WTC11 (cell line): ENCODE measurements at regions not wholly inside any gene's neighbourhood (a gene's known extent, or its start where the extent isn't known, plus 50 kb on each side); places are given as distances from the start of the nearest gene placed in this dataset.

Source experiments
- ATF2 ChIP-seq: sonication (generic); formaldehyde crosslinking; IDR thresholded peaks from 2 replicates; pipeline ENCODE4 v1.8.1; 2022; ENCODE audit warnings: low read depth, missing genetic modification reagents, borderline replicate concordance
- ESRRA ChIP-seq: sonication (generic); formaldehyde crosslinking; IDR thresholded peaks from 2 replicates; pipeline ENCODE4 v1.8.1; 2022; ENCODE audit warnings: mild to moderate bottlenecking, missing genetic modification reagents, borderline replicate concordance
- FOXJ3 ChIP-seq: sonication (generic); formaldehyde crosslinking; IDR thresholded peaks from 2 replicates; pipeline ENCODE4 v1.9.0; 2021; ENCODE audit warnings: missing genetic modification reagents, mild to moderate bottlenecking, borderline replicate concordance
- NR3C1 ChIP-seq: sonication (generic); formaldehyde crosslinking; conservative IDR thresholded peaks from 2 replicates; pipeline ENCODE4 v1.8.1; 2023; ENCODE audit warnings: low read depth, mild to moderate bottlenecking, missing genetic modification reagents
- USF1 ChIP-seq: sonication (generic); formaldehyde crosslinking; IDR thresholded peaks from 2 replicates; pipeline ENCODE4 v1.8.0; 2022; ENCODE audit warnings: mild to moderate bottlenecking, missing genetic modification reagents
- ZNF138 ChIP-seq: sonication (generic); formaldehyde crosslinking; conservative IDR thresholded peaks from 2 replicates; pipeline ENCODE4 v1.8.1; 2022; ENCODE audit warnings: mild to moderate bottlenecking, moderate library complexity, missing genetic modification reagents
- ZNF232 ChIP-seq: sonication (generic); formaldehyde crosslinking; IDR thresholded peaks from 2 replicates; pipeline ENCODE4 v1.8.0; 2022; ENCODE audit warnings: mild to moderate bottlenecking, missing genetic modification reagents
- ZNF423 ChIP-seq: fragments of 250-450 bp; sonication (Bioruptor Pico); IDR thresholded peaks from 2 replicates; pipeline ENCODE4 v2.1.2; 2022; ENCODE audit warnings: mild to moderate bottlenecking, moderate library complexity
- ZNF425 ChIP-seq: fragments of 250-450 bp; sonication (Bioruptor Pico); conservative IDR thresholded peaks from 2 replicates; pipeline ENCODE4 v1.9.0; 2021; ENCODE audit warnings: mild to moderate bottlenecking
- TF ChIP-seq, protein P1 (sequence below): sonication (generic); formaldehyde crosslinking; conservative IDR thresholded peaks from 2 replicates; pipeline ENCODE4 v1.8.1; 2023; ENCODE audit warnings: mild to moderate bottlenecking, low read depth, missing genetic modification reagents, moderate library complexity
- TF ChIP-seq, protein P2 (sequence below): sonication (generic); formaldehyde crosslinking; IDR thresholded peaks from 2 replicates; pipeline ENCODE4 v1.8.1; 2022; ENCODE audit warnings: low read depth, mild to moderate bottlenecking, moderate library complexity, missing genetic modification reagents, borderline replicate concordance
- TF ChIP-seq, protein P3 (sequence below): fragments of 200-600 bp; IDR thresholded peaks from 2 replicates; pipeline ENCODE4 v1.8.0; 2022; ENCODE audit warnings: antibody characterized with exemption

DNA sequence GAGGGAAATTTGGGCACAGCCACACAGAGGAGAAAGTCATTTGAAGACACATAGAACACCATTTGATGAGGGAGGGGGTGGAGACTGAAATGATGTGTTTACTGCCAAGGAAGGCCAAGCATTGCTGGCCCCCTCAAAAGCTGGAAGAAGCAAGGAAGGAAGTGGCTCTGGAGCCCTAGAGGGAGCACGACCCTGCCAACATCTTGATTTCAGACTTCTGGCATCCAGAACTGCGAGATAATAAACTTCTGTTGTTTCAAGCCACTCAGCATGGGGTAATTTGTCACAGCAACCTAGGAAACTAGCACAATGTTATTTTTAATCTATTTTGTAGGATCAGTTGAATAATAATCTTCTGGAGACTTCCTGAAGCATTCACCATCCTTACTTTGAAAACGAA lies 314.8 kb upstream of the GOT2 start:
- TF ChIP-seq, protein P1, sequence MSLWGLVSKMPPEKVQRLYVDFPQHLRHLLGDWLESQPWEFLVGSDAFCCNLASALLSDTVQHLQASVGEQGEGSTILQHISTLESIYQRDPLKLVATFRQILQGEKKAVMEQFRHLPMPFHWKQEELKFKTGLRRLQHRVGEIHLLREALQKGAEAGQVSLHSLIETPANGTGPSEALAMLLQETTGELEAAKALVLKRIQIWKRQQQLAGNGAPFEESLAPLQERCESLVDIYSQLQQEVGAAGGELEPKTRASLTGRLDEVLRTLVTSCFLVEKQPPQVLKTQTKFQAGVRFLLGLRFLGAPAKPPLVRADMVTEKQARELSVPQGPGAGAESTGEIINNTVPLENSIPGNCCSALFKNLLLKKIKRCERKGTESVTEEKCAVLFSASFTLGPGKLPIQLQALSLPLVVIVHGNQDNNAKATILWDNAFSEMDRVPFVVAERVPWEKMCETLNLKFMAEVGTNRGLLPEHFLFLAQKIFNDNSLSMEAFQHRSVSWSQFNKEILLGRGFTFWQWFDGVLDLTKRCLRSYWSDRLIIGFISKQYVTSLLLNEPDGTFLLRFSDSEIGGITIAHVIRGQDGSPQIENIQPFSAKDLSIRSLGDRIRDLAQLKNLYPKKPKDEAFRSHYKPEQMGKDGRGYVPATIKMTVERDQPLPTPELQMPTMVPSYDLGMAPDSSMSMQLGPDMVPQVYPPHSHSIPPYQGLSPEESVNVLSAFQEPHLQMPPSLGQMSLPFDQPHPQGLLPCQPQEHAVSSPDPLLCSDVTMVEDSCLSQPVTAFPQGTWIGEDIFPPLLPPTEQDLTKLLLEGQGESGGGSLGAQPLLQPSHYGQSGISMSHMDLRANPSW (CRISPR knock-in tag): no peak
- TF ChIP-seq, protein P2, sequence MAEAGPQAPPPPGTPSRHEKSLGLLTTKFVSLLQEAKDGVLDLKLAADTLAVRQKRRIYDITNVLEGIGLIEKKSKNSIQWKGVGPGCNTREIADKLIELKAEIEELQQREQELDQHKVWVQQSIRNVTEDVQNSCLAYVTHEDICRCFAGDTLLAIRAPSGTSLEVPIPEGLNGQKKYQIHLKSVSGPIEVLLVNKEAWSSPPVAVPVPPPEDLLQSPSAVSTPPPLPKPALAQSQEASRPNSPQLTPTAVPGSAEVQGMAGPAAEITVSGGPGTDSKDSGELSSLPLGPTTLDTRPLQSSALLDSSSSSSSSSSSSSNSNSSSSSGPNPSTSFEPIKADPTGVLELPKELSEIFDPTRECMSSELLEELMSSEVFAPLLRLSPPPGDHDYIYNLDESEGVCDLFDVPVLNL (CRISPR knock-in tag): no peak
- no peak for TF ChIP-seq ZNF232 (CRISPR knock-in tag)
- TF ChIP-seq, protein P3, sequence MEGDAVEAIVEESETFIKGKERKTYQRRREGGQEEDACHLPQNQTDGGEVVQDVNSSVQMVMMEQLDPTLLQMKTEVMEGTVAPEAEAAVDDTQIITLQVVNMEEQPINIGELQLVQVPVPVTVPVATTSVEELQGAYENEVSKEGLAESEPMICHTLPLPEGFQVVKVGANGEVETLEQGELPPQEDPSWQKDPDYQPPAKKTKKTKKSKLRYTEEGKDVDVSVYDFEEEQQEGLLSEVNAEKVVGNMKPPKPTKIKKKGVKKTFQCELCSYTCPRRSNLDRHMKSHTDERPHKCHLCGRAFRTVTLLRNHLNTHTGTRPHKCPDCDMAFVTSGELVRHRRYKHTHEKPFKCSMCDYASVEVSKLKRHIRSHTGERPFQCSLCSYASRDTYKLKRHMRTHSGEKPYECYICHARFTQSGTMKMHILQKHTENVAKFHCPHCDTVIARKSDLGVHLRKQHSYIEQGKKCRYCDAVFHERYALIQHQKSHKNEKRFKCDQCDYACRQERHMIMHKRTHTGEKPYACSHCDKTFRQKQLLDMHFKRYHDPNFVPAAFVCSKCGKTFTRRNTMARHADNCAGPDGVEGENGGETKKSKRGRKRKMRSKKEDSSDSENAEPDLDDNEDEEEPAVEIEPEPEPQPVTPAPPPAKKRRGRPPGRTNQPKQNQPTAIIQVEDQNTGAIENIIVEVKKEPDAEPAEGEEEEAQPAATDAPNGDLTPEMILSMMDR: no peak
- no peak for TF ChIP-seq ZNF425 (CRISPR knock-in tag)
- no peak for TF ChIP-seq FOXJ3 (CRISPR knock-in tag)
- TF ChIP-seq USF1 (CRISPR knock-in tag): no peak
- no peak for TF ChIP-seq ZNF423 (CRISPR knock-in tag)
- TF ChIP-seq ZNF138: no peak
- TF ChIP-seq ATF2: no peak
- no peak for TF ChIP-seq ESRRA
- TF ChIP-seq NR3C1 (CRISPR knock-in tag): no peak
